Neutrophil (primary cell): ENCODE measurements at regions not wholly inside any gene's neighbourhood (a gene's known extent, or its start where the extent isn't known, plus 50 kb on each side); places are given as distances from the start of the nearest gene placed in this dataset.
A peak's percentile ranks its signal among the peaks of the same experiment; 100 is the strongest.

Experiments used
- H3K27ac ChIP-seq: fragments of 200-600 bp; sonication (generic); 2 replicates; pipeline ENCODE4 v1.5.1; 2016; ENCODE audit warnings: mild to moderate bottlenecking, moderate library complexity
- H3K27me3 ChIP-seq: fragments of 200-600 bp; sonication (generic); 2 replicates; pipeline ENCODE4 v1.6.0; 2016; ENCODE audit warnings: mild to moderate bottlenecking
- H3K36me3 ChIP-seq: fragments of 200-600 bp; sonication (generic); 2 replicates; pipeline ENCODE4 v1.5.1; 2017
- H3K4me1 ChIP-seq, 2 experiments: fragments of 200-600 bp in 1 of 2; sonication (generic) in 1 of 2; 1 replicate in 1 of 2; 2 replicates in 1 of 2; pipeline versions ENCODE4 v1.5.1 to v1.6.1; 2013 to 2016; ENCODE audit warnings: low read depth in 1 of 2, low read length in 1 of 2, mild to moderate bottlenecking in 1 of 2, moderate library complexity in 1 of 2; ENCODE audit not compliant: control insufficient read depth in 1 of 2, insufficient read depth in 1 of 2
- H3K4me3 ChIP-seq, 2 experiments: fragments of 200-600 bp in 1 of 2; sonication (generic) in 1 of 2; 1 replicate in 1 of 2; 2 replicates in 1 of 2; pipeline ENCODE4 v1.5.1; 2013 to 2016; ENCODE audit warnings: low read depth in 1 of 2, low read length in 1 of 2, mild to moderate bottlenecking in 1 of 2, moderate library complexity in 1 of 2
- H3K9me3 ChIP-seq: fragments of 200-600 bp; sonication (generic); 2 replicates; pipeline ENCODE4 v1.5.1; 2016
- CTCF ChIP-seq: fragments of 200-600 bp; sonication (generic); IDR thresholded peaks from 2 replicates; pipeline ENCODE4 v1.5.1; 2016; ENCODE audit warnings: antibody characterized with exemption

- H3K4me1 ChIP-seq, result peaks cover 47% of the 10 kb centered on the region in 2 experiments
- no peak overlapping the region for H3K4me3 ChIP-seq
- no peaks in the 10 kb centered on the region for H3K9me3 ChIP-seq
- H3K27me3 ChIP-seq, result peaks cover 30% of the 10 kb centered on the region
- no peak overlapping the region for H3K27ac ChIP-seq
- no peak for TF ChIP-seq CTCF
- H3K36me3 ChIP-seq, result no peaks in the 10 kb centered on the region
These were observed 127.2 kb downstream of the C9orf50 start for GRCh38 chr9:129493706-129494047.

GRCh38 chr9:129493002-129493705 is 127.7 kb downstream of the C9orf50 start:
- Histone ChIP-seq H3K27me3 (peaks cover 30% of the 10 kb centered on the region), H3K36me3 (no peaks in the 10 kb centered on the region), H3K4me1 (peaks cover 47% of the 10 kb centered on the region in 2 experiments), H3K4me3 (no peak overlapping the region), H3K27ac (no peak overlapping the region), H3K9me3 (no peaks in the 10 kb centered on the region)
- no peak for TF ChIP-seq CTCF

DNA sequence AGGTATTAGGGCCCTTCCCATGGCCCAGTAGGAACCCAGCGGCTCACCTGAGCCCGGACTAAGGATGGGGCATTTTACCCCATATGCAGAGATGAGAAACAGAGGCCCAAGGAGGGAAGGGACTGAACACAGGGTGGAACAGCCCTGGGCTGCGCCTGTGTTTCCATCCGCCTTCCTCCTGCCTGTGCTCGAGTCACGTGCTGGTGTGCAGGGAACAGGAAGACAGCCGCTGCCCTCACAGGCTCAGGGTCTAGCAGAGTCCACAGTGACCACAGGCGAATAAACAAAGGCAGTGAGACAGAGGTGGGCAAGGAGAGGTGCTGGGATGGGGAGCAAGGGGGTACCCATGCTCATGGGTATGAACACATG is 129.4 kb downstream of the C9orf50 start:
- H3K9me3 ChIP-seq, result no peaks in the 10 kb centered on the region
- H3K36me3 ChIP-seq, result no peaks in the 10 kb centered on the region
- peak overlapping the region; percentile 96 for H3K27ac ChIP-seq
- TF ChIP-seq CTCF, result no peak
- peak overlapping the region in 1 of 2 experiments; percentile 29 for H3K4me3 ChIP-seq
- H3K27me3 ChIP-seq, result peaks cover 17% of the 10 kb centered on the region
- H3K4me1 ChIP-seq, result peaks cover 56 to 57% of the 10 kb centered on the region in 2 experiments

GRCh38 chr9:129490583-129491486 is 130.1 kb downstream of the C9orf50 start:
- H3K4me3 ChIP-seq, result peak overlapping the region in 1 of 2 experiments; percentile 67
- H3K27ac ChIP-seq, result peak overlapping the region; percentile 96
- H3K4me1 ChIP-seq, result peaks cover 50% of the 10 kb centered on the region in 2 experiments
- TF ChIP-seq CTCF, result no peak
- no peaks in the 10 kb centered on the region for H3K36me3 ChIP-seq
- H3K27me3 ChIP-seq, result peaks cover 10% of the 10 kb centered on the region
- no peaks in the 10 kb centered on the region for H3K9me3 ChIP-seq

- peaks cover 41 to 42% of the 10 kb centered on the region in 2 experiments for H3K4me1 ChIP-seq
These were observed 130.9 kb downstream of the C9orf50 start for GRCh38 chr9:129489838-129490582.

More at GRCh38 chr9:129489838-129490582, 130.9 kb downstream of the C9orf50 start:
- no peaks in the 10 kb centered on the region for H3K36me3 ChIP-seq
- no peaks in the 10 kb centered on the region for H3K9me3 ChIP-seq
- peak overlapping the region; percentile 96 for H3K27ac ChIP-seq
- H3K4me3 ChIP-seq, result peak overlapping the region; percentile 67 to 79
- H3K27me3 ChIP-seq, result peaks cover 2% of the 10 kb centered on the region
- no peak for TF ChIP-seq CTCF
